ENCODE measurements at regions not wholly inside any gene's neighbourhood (a gene's known extent, or its start where the extent isn't known, plus 50 kb on each side); places are given as distances from the start of the nearest gene placed in this dataset.

DNA sequence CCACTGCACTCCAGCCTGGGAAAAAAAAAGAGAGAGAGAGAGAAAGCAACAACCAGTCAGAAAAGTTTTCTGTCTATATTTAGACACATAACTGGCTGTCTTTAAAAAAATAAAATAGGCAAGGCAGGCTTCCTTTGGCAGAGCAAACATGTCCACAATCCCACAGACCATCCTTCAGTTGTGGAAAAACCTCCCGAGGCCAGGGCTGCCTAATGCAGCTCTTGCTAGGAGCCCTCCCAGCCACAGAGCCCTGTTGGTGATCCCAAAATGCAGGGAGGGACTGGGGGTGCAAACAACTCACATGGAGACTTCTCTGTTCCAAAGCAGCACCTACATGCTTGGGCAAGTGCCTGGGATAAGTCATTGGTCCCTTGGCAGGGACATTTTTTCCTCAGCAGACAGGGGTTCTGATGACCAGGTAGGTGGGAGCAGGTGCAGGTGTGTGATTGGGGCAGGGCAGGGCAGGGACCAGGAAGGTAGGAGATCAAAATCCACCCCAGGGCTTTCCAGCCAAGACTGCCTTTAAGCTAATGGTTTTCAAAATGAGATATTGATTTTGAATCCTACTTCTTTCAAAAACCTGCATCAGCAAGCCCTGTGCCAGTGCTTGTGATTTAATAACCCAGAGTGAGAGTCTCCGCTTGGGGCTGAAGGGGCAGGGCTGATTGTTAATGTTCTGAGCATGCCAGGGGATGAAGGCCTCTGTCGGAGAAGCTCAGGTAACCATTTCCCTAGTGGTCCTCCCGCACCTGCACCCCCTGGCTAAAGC is 178.5 kb downstream of the USP12 start:
- DNase-seq (no peak), ATAC-seq (peak; percentile 47)
- intact Hi-C loops (cut with DNase I, micrococcal nuclease): loop anchor here in 1 of 2 donors (10.0 kb wide), 1 partner anchor 172 kb away; no protein-coding TSS in a partner anchor

DNA sequence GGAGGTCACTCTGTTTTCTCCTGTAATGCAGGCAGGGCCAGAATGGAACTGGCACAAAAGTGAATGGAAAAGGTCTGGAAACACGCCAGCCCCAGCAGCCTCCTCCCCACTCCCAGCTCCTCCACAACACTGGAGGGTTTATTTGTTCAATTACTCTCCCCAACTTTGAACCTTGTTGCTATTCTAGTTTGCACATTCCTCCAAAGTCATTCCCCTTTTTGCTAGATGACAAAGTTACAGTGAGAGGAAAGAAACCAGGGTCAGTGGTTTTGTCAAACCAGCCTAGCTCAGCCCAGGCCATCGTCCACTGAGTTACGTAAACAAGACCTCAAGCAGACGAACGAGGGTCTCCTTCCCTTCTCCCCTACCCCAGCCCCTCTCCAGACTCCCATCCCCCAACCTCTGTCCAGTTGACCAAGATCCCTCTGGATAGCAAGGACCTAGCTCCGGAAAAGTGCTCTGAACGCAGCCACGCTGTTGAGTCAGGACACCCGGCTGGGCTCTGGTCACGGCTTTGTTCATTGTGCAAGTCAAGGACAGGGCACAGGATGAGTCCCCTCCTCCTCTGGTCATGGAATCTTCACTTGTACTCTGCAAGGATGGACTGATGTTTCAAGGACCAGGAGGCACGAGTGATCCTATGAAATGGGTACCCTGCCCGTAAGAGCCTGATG is 180.0 kb downstream of the USP12 start:
- intact Hi-C loops (cut with DNase I, micrococcal nuclease): loop anchor here in 1 of 2 donors (10.0 kb wide), 1 partner anchor 173 kb away; no protein-coding TSS in a partner anchor
- ATAC-seq (peak; percentile 40), DNase-seq (no peak)

DNA sequence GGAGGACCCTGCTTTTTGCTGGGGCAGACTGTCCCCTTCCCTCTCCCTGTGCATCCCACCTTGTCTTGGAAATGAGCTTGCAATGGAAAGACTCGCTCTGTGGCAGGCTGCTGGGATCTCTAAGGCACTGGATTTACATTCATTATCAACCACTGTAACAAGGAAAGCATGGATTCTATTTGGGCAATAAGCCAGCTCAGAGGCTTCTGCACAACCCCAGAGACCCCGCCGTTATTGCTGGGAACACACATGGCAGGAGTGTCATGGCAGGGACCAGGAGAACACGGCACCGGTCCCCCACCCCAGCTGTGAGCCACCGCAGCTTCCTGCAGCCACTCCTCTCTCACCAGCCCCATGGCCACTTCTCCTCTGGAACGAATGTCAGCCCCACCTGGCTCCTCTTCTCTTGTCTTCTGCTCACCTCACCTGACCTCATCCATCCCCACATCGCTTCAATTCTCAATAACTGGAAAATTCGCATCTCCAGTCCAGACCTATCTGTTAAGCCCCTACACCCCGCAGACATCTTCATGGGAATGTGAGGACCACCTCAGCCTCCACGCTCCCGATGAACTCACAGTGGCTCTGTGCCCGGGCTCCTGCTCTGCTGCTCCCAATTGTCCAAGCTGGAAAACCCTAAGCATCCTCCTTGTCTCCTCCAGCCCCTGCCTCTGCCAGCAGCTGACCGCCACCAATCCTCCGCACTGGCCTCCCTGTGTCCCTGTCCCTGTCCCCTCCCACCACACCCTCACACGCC is 181.5 kb downstream of the USP12 start:
- intact Hi-C loops (cut with DNase I, micrococcal nuclease): loop anchor here (10.0 kb wide), 3 partner anchors 175 to 365 kb away; no protein-coding TSS in a partner anchor
- ATAC-seq (no peak), DNase-seq (no peak)

DNA sequence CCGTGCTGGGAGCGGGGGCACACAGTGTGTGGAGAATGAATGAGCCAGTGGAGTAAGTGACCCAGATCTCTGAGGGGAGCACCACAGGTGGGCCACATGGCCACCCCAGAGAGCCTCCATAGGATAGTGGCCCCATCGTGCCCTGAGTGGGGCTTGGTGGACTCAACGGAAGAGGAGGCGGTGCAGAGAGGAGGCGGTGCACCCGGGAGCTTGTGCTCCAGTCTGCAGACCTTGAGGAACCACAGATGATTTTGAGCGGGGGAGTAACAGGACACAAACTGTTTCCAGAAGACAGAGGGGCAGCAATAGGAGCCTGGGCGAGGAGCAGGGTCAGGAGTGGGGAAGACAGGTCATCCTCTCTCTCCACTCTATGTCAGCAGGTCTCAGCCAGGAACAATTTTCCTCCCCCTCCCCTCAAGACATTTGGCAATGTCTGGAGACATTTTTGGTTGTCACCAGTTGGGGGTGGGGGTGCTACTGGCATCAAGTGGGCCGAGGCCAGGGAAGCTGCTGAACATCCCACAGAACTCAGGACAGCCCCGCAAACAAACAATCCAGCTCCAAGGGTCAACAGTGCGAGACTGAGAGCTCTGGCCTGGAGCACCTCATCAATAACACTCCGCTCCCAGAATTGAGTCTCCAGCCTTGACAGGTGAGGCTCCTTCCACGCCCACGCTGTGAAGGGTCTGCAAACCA is 182.2 kb downstream of the USP12 start:
- DNase-seq (no peak), ATAC-seq (no peak)
- intact Hi-C loops (cut with DNase I, micrococcal nuclease): loop anchor here (10.0 kb wide), 2 partner anchors 295 to 365 kb away; no protein-coding TSS in a partner anchor

DNA sequence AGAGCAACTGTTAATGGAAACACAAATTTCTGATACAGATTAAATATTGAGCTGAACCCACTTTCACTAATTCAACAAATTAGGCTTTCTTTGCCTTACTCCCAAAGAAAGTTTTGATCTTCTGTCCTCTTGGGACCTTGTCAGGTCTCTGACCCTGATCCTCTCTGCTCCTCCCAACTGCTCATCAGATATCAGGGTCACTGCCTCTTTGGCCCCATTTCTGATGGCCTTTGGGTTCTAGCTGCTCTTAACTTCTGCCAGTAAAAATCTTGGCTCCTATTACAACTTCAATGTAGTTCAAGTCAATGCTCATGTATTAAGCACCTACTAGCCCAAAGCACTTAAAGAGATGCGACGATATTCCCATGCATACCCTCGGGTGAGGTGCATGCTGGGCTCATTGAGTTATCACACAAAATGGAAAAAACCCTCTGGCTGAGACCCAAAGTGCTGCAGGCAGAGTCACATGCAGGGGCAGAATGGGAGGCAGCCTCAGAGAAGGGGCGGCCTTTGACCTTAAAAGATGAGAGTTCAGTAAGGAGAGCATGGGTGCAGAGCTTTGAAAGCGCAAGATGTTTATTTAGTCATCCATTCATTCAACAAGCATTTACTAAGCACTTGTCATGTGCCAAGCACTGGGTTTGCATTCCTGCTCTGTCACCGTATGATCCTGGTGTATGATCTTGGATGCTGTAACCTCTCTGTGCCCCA is 183.4 kb downstream of the USP12 start:
- no peak for DNase-seq
- no peak for ATAC-seq
- intact Hi-C loops (cut with DNase I, micrococcal nuclease): loop anchor here (10.0 kb wide), 2 partner anchors 297 to 367 kb away; no protein-coding TSS in a partner anchor

DNA sequence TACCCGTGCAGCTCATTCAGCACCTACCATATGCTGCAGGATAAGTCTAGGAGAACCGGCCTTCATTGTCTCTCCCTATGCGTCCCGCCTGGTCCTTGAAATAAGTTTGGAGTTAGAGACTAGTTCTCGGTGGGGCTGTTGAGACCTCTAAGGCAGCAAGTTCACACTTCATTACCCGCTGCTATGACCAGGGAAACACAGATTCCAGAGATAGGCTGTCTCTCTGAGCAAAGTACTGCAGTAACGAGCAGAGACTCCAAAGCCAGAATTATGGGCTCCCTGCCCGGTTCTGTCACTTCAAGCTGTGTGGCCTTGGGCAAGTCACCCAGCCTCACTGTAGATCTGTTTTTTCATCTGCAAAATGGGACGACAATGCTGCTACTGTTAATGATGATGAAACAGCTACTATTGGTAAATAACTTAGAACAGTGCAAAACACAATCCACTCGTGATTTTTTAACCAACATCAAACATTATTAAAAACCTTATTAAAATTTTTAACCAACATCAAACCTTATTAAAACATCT is 184.1 kb downstream of the USP12 start:
- intact Hi-C loops (cut with DNase I, micrococcal nuclease): loop anchor here (2.0 to 10.0 kb wide), 3 partner anchors 297 to 371 kb away; no protein-coding TSS in a partner anchor
- ATAC-seq: no peak
- DNase-seq: no peak

DNA sequence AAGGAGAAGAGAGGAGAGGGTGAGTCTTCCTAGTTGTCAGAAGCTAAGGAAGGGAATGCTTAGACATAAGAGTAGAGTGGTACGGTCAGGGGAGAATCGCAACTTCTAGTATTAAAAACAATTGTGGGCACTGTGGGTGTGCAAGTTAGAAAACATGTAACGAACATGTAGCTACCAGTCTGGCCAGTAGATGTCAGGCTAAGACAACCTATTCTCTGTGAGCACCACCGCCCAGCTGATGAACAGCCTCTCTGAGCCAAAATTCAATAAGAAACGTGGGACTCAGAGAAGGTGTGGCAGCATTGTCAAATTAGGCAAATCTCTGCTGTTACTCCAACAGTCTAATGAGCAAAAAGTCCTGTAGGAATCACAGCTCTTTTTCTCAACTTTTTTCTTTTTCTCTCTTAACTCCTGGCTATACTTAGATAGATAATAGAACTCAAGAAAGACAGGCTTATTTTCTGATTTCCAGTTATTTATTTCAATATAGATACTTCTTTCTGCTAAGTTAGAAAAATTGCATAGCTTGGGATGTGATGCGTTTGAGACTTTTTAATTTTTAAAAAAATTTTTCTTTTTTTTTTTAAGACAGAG is 186.2 kb downstream of the USP12 start:
- peak; percentile 59 for ATAC-seq
- peak; percentile 68 to 78 for DNase-seq
- intact Hi-C loops (cut with DNase I, micrococcal nuclease): loop anchor here (2.0 to 10.0 kb wide), 3 partner anchors 39 to 369 kb away; no protein-coding TSS in a partner anchor

DNA sequence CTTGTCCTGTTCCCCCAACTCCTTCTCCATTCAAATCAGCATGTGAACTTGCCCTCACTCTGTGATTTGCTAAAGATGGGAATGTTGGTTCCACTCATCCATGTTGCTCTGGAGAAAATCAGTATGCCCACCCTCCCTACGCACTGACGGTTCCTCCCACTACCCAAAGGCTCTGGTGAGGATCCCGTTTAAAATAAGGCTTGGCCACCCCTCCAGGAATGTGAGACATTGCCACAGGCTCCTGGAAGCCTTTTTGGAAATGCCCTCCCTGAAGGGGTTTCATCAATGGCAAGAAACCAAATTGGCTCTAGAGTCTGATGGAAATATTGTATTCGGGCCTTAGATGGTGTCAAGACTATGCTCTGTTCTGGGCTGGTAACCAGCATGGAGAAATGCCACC is 187.3 kb downstream of the USP12 start:
- no peak for DNase-seq
- intact Hi-C loops (cut with DNase I, micrococcal nuclease): loop anchor here (2.0 to 10.0 kb wide), 3 partner anchors 38 to 370 kb away; no protein-coding TSS in a partner anchor
- no peak for ATAC-seq

DNA sequence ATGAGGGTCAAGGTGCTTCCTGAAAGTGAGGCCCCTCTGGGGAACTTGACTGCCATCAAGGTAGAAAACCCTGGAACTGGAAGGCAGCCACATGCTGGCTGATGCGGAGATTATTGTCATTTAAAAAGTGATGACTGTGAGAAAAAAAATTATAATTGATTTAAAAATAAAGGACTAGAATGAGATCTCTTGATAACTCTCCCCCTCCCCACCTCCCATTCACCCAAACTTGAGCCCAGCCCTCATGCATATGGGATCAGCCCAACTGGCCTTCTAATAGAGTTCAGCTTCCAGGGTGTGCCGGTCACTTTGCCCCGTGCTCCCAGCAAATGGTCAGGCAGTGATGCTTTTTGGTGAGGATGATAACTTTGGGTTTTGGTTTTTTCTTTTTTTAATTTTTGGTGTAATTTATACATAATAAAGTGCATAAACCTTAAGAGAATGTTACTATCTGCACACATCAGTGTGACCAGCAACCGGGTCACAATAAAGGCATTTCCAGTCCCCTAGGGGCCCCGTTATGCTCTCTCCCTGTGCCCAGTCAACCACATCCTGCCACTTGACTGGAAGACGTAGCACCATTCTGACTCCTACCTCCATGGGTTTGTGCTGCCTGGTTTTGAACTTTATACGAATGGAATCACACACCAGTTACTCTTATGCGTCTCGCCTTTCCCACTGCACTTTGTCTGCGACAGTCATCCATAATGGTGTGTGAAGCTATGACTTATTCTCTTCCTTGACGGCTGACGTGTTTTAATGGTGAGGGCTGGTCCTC is 187.9 kb downstream of the USP12 start:
- intact Hi-C loops (cut with DNase I, micrococcal nuclease): loop anchor here (2.0 to 10.0 kb wide), 3 partner anchors 37 to 371 kb away; no protein-coding TSS in a partner anchor
- DNase-seq: no peak
- no peak for ATAC-seq

DNA sequence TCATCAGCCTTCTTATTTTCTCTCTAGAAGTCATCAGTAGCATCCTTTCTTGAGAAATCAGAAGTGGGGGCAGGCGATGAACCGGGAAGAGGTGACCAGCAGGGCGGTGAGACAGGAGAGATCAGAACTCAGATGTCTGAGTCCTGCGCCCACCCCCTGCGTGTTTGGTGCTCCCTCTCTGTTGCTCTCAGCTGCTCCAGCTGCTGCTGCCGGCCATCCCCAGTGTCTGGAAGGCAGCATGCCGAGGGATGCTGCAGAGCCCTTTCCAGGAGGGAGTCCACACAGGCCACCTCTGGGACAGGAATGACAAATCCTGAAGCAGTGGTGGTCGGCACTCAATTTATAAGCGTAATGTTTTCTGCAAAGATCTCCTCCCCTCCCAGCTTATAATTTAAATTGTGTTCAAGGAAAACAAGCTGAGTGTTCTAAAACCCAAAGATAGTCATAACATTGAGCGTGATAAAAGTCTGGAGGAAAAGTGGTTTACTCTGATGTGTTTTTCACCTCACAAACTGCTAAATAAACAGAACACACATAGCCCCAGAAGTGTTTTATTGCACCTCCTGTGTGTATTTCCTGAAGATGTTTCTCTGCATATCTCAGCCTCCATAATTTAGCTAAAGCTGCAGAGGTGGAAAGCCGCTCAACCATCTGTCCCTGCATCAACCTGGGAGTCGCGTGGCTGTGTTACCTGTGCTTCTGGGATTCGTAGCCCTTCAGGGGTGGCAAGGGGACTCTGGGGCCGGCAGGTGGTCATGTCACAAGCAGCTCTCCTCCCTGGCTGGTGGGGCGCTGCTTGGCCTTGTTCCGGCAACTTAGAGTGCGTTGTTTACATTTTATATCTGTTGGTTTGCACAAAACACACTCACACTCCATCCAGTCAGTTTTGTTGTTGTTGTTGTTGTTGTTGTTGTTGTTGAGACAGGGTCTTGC is 191.2 kb downstream of the USP12 start:
- intact Hi-C loops (cut with DNase I, micrococcal nuclease): loop anchor here (10.0 kb wide), 2 partner anchors 304 to 374 kb away; no protein-coding TSS in a partner anchor
- ATAC-seq (peak; percentile 16), DNase-seq (peak in 1 of 2 donors; percentile 37)

DNA sequence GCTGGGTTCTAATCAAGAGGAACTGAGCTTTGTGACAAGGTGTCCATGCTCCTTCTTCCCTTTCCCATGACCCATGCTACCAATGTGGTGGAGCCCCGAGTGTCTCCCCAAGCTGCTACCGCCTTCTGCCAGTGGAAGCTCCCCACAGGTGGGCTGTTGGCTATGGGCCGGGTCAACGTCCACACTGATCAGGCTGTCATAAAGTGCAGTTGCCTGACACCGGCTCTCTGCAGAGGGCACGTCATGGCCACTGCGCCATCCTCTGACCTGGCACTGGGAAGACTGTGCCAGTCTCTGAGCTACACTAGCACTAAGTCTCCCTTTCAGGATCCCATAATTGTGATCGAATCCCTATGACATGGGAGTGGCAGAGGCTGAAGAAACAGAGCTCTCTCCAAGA is 192.3 kb downstream of the USP12 start:
- intact Hi-C loops (cut with DNase I, micrococcal nuclease): no loop called here
- no peak for ATAC-seq

DNA sequence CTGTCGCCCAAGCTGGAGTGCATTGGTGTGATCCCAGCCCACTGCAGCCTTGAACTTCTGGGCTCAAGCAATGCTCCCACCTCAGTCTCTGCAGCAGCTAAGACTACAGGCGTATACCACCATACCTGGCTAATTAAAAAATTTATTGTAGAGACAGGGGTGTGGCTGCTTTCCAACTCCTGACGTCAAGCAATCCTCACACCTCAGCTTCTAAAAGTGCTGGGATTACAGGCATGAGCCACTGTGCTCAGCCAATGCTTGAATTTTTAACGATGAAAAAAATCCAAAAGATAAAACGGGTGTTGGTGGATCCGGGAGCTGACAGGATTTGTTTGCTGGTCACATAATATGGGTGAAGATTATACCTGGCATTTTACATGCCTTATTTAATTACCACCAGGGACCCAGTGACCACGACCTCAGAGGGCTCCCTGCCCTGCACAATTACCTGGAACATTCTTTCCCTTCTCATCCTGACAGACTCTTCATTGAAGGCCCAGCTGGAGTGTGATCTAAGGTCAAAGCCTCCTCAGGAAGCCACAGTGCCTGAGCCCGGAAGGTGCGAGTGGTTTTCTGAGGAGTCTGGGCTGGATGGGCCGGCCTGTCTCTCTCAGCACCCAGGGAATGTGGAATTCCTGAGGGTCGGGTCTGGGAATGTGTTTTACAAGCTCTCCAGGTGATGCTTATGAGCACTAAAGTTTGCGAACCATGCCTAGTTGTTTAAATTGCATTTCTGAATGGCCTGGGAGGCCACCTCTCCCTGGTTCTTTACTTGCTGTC is 193.3 kb downstream of the USP12 start:
- ATAC-seq (peak; percentile 64), DNase-seq (peak; percentile 54 to 65)
- intact Hi-C loops (cut with DNase I, micrococcal nuclease): no loop called here

More for the DNA sequence above, 192.3 kb downstream of the USP12 start:
- no peak for DNase-seq

DNA sequence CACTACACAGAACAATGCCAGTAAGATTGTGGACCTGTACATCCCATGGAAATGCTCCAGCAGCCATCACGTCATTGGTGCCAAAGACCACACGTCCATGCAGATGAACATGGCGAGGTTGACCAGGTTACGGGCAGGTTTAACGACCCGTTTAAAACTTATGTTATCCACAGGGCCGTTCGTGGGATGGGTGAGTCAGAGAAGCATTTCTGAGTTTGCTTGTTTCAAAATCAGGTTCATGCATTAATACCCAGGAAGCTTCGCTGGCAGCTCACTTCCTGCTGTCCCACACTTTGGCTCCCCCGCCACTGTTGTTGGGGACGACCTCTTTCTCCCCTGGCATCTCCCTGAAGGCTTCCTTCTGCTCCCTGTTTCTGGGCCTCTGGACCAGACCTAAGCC is 194.1 kb downstream of the USP12 start:
- ATAC-seq (peak; percentile 5), DNase-seq (no peak)
- intact Hi-C loops (cut with DNase I, micrococcal nuclease): no loop called here

DNA sequence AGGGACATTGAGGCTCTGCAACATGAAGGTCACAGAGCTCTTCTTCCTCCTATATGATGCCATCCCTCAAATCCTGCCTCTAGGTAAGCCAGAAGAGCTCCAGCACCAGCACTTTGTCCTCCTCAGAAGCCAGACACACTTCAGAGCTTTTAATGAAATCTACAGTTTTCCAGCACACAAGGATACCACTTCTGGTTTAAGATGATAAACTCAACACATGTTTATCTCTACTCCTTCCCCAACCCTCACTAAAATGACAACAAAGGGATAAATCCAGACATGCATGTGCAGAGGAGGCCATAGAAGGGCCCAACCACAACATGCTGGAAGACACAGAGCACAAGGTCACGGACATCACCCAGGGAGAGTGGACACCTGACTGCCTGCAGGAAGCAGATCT is 195.3 kb downstream of the USP12 start:
- intact Hi-C loops (cut with DNase I, micrococcal nuclease): no loop called here
- DNase-seq: no peak
- no peak for ATAC-seq

DNA sequence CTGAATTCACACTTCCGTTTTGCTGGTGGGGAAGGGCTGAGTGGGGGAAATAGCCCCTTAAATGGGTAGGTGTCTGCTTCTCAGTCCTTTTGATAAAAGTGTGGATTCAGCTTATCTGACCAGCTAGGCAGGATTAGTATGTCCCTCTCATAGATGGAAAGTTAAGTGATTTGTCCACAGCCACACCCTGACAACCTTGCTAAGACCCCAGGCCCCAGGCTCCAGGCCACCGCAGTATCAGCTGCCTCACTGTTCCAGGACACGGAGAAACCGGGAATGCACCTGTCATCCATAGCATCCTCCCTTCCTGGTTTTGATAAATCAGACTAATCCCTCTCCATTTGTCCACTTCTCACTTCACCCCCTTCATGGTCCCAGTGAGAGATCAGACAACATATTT is 197.7 kb downstream of the USP12 start:
- DNase-seq (no peak), ATAC-seq (no peak)
- intact Hi-C loops (cut with DNase I, micrococcal nuclease): no loop called here

Data from left colon (tissue), 2 donors.